Activated CD8-positive, alpha-beta memory T cell treated with anti-CD3 and anti-CD28 coated beads, Interleukin-2, amount 50 U/mL, for 24 hours (primary cell): ENCODE measurements at regions not wholly inside any gene's neighbourhood (a gene's known extent, or its start where the extent isn't known, plus 50 kb on each side); places are given as distances from the start of the nearest gene placed in this dataset.

ENCODE experiments used
- DNase-seq: peaks from one replicate; pipeline ENCODE4 v3.0.0-alpha.2; 2020; ENCODE audit errors: extremely low read depth

DNA sequence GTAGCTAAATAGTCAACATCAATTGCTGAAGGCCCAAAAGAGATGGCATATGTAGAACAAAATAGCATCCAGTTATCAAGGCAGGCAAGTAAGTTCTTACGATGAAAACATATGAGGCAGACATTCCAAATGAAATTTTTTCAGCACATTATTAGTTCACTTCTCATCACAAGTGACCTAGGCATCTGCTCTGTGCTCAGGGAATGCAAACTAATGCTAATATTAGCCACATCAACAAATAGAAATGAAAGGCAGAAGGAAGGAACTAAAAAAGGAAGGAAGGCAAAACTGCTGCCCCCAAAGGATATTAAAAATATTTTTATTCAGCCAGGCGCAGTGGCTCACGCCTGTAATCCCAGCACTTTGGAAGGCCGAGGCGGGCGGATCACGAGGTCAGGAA lies 51.2 kb upstream of the ROCK1 start:
- DNase-seq: no peak

DNA sequence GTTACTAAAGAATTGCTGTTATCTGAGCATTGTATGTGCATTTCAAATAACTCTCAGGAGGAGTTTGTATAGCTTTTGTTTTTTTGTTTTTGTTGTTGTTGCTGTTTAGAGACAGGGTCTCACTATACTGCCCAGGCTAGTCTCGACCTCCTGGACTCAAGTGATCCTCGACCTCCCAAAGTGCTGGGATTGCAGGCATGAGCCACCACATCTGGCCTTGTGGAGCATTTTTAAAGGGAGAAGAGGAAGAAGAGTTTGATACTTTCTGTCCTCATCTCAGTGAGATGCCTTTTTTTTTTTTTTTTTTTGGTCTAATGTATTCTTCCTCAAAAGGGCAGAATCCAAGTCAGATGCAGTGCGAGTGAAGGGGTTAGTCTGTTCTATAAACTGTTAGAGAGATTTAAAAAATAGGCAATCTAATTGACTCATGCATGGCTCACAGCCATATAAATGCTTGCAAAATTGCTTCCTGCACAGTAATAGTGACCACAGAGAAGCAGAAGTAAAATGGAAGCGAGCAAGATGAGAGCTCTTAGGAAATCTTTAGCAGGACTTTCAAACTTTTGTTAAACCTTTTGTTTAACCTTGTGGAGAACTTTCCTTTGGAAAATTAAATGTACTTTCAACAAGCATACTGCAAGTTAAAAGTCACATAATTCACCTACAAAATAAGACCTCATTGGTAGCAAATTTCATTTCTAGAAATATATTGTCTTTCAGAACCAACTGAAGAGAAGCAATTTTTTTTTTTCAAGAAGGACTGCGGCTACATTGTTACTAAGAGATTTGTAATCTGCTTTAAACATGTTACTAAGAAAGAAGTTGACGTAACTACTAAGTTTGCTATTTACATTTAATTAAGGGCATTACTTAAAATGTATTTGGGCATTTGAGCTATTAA lies 52.3 kb upstream of the ROCK1 start:
- DNase-seq: no peak

DNA sequence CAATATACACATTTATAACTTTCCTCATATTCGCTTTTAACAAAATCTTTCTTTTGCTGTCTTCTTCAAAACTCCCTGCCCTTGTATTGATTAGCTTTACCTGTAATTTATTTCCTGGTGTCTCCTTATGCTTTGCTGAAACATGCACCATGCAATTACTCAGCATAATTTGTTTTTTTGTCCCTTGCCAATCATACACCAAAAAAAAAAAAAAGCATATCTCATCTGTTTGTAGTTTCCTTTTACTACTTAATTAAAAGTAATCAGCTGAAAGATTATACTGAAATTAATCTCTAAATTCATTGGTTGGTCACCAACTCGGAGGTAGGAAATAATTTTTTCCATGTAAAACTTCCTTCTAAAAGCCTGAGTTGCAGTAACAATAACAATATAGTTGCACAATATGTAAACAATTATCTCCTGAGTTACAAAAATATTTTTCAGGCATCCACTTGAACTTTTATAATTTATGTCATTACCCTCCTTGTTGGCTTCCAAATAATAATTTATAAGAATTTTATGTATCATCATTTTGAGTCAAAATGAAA lies 53.0 kb upstream of the ROCK1 start:
- no peak for DNase-seq

DNA sequence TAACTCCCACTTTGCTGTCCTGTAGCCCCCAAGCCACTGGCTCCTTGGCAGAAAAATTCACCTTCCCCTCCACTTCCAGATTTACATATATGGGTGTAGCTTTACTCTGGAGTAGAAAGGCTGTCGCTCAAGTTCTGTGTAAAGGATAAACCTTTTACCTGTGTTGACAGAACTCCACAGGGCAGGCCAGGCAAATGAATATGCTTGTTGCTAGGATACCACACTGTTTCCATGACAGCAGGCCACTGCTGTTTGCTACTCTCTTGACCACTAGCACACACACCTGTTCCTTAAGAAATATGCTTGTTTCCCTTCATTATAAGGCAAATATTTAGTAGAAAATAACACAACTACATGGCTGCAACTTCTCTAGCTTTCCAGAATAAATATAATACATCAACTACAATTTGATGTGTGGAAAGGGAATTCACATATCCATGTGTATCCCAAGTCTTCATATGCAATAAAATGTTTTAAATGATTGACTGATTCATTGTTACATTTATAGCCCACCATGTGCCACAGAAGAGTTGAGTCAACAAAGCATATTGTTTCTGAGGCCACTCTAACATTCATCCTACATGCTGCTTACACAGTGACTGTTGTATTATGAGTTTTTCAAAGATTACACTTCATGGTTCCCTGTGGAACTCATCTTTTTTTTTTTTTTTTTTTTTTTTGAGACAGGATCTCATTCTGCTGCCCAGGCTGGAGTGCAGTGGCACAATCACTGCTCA lies 56.2 kb upstream of the ROCK1 start:
- no peak for DNase-seq

DNA sequence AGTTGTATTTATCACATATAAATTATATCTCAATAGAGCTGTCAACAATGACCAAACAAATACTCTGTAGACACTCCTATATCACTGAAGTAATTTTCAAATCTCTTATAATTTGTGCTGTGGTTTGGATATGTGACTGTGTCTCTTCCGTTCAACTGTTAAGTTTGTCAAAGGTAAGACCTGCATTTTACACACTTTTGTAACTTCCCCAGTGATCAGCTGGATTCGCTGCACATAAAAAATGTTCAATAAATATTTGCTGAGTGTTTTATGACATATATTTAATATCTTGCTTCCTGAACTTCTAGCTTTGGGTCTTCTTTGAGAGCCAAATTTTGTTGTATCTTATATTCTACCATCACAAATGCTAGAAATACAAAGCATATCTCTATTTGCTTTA lies 57.3 kb upstream of the ROCK1 start:
- DNase-seq: no peak

DNA sequence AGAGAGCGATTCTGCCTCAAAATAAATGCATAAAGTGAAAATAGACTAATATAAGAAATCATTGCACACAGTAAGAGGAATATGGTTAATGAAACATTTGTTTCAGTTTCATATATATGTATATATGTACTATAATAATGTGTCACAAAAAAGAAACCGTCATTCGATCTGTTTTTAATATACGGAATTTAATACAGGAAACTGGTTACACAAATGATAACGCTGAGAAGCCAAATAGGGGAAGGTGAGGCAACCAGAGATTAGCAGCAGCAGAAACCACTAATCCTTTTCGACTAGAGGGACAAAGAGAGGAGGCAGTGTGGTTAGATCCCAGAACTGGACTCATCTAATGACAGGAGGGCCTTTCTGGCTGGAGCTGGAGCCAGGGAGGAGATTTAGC lies 64.2 kb upstream of the GREB1L start:
- no peak for DNase-seq

DNA sequence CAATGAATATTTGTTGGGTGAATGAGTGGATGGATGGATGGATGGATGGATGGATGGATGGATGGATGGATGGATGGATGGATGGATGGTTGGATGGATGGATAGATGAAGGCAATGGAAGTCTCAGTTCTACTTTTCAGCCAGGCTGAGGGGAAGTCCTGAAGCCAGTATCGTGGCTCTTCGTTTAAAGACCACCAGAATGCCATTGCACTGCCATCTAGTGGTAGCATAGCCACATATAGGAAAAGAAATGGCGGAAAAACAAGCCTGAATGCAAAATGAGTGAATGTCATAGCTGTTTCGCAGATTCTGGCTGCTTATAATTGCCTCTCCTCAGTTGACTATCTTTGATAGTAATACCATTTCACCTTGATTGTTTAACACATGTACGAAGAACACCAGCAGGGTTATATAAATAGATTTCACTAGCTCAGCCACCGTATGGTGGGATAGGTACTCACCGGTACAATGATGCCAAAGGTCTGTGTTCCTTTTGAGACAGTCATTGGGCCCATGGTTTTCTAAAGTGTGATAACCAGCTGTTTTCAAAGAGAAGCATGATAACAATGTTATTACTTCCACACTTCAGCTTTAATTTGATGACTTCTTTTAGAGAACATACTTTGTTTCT lies 62.3 kb upstream of the GREB1L start:
- DNase-seq: peak; percentile 15

DNA sequence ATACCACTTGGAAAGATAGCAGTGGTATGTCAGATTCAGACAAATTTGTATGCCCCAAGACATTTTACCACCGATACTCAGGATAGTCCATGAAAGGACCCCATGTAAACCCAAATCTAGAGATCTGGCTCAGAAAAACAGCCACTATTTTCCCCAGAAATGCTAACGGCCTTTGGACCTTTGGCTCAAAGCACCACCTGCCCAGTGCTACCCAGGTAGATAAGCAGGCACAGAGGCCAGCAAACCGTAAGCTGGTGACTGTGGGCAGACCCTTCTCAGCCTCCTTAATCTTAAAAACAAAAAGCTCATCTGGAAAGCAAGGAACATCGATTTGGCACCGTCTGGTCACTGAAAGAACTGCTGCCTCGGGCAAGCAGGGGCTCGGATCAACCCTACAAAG lies 61.4 kb upstream of the GREB1L start:
- DNase-seq: no peak

DNA sequence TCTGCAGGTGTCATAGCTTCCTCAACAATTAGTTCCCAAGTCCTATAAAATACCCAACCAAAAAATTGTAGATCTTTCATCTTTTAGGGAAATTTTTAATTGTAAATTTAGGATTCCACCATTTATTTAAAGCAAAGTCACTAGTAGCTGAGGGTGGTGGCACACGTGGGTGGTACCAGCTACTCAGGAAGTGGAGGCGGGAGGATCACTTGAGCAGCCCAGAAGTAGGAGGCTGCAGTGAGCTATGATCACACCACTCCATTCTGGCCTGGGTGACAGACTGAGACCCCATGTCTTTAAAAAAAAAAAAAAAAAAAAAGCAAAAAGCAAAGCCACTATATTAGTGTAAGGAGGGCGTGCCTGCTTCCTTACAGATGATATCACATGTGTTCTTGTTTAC lies 60.3 kb upstream of the GREB1L start:
- no peak for DNase-seq

DNA sequence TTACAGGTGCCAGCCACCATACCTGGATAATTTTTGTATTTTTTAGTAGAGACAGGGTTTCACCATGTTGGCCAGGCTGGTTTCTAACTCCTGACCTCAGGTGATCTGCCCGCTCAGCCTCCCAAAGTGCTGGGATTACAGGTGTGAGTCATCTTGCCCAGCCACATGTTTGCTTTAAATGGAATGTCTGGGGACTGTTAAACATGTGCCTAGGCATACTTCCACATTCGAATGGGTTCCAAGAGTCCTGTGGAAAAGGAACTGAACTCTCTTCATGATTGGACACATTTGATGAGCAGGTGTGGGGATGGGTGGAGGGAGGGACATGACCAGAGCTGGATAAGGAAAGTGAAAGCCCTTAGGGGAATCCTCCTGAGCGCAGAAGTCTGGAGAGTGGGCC lies 58.4 kb upstream of the GREB1L start:
- no peak for DNase-seq

DNA sequence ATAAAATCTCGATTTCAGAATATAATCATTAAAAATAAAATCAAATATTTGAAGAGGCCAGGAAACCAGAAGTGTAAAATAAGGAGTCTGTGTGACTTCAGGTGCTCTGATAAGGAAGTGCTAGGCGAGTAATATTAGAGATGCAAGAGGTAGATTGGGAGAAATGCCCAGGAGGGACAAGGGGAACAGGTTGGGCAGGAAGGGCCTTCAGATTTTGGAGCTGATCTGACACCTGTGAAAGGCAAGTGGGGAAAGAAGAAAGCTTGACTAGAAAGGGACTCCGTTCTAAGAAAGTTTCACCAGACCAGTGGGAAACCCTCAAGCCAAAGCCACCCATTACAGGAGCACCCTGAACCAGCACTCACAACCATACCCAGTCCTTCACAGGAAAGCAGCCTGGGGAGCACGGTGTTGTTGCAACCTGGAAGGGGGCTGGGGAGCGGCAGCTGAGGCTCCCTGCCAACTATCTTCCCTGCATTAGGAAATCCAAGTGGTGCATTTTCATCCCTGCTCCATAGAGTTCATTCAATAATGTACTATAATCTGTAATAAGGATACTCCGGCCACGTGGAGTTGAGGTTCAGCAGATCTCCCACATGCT lies 57.5 kb upstream of the GREB1L start:
- no peak for DNase-seq

DNA sequence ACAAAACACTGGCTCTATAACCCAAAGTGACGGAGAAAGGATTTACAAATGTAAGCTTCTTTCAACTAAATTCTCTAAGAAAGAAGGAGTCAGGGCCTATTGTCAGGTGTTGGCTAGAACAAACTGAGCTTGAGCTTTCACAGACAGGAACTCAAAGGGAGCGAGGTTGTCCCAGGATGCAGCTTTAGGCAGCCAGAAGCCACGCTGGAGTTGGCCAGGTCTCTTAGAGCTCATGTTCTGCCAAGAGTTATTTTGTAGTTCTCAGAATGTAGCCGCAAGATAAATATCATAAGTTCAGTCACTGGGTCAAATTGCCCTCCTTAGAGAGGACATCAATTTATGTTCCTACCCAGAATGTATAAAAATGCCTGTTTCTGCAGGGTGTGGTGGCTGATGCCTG lies 54.1 kb upstream of the GREB1L start:
- DNase-seq: no peak

DNA sequence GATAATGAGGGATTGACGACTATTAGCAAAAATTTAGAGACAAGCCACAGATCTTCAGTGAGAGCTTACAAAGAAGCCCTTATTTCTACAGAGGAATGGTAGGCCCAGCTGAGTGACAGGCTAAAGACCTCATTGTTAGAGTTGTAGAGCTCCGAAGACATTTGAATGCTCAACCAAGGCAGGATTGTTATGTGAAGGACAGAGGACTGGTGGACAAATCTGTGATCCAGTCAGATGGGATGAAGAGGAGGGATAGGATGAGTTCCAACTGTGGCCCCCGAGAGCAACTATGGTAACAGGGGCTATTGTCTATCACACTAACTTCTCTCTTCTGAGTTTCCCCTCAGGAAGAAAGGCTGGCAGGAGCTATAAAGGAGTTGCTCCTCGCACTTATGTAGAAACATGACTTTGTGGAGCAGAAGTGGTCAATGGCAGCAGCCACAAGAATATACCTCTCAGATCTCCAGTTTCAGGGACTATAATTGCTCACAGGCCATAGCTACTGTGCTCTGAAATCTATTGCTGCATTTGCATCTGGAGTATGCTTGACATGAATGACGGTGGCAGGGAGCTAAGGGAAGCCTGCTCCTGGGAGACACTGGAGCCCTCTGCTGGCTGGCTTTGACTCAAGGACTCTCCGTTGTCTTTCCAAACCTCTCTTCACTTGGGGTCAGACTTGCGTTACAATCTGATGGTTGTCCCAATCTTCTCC lies 50.3 kb upstream of the GREB1L start:
- no peak for DNase-seq
